Astrocyte (in vitro differentiated cells and primary cell): ENCODE measurements at regions not wholly inside any gene's neighbourhood (a gene's known extent, or its start where the extent isn't known, plus 50 kb on each side); places are given as distances from the start of the nearest gene placed in this dataset.

ENCODE experiments used
- DNase-seq: peaks from one replicate; pipeline ENCODE4 v3.0.0-alpha.2; 2010; ENCODE audit warnings: low read depth
- FAIRE-seq: peaks from 2 replicates; lab custom pipeline; 2011; peaks lifted over from hg19 to GRCh38; lab: Jason Lieb, UNC
- H2AFZ ChIP-seq: 2 replicates; pipeline ENCODE4 v1.6.0; 2012; ENCODE audit warnings: low read depth, low read length, inconsistent platforms
- H3K27ac ChIP-seq: 2 replicates; pipeline ENCODE4 v1.5.1; 2011; ENCODE audit warnings: low read depth, low read length, inconsistent platforms
- H3K27me3 ChIP-seq: 2 replicates; pipeline ENCODE4 v1.6.0; 2011; ENCODE audit warnings: low read length, inconsistent platforms; ENCODE audit not compliant: insufficient read depth
- H3K36me3 ChIP-seq: 2 replicates; pipeline ENCODE4 v1.5.1; 2011; ENCODE audit warnings: low read length, inconsistent platforms; ENCODE audit not compliant: insufficient read depth
- H3K4me1 ChIP-seq: 2 replicates; pipeline ENCODE4 v1.5.1; 2011; ENCODE audit warnings: low read length, inconsistent platforms; ENCODE audit not compliant: insufficient read depth
- H3K4me2 ChIP-seq: 2 replicates; pipeline ENCODE4 v1.6.0; 2012; ENCODE audit warnings: low read length, inconsistent platforms
- H3K4me3 ChIP-seq: 2 replicates; pipeline ENCODE4 v1.5.1; 2011; ENCODE audit warnings: low read depth, mild to moderate bottlenecking, low read length, inconsistent platforms; ENCODE audit not compliant: insufficient read depth
- H3K79me2 ChIP-seq: 2 replicates; pipeline ENCODE4 v1.6.0; 2012; ENCODE audit warnings: mild to moderate bottlenecking, low read length, inconsistent platforms; ENCODE audit not compliant: insufficient read depth
- H3K9ac ChIP-seq: 2 replicates; pipeline ENCODE4 v1.6.0; 2012; ENCODE audit warnings: mild to moderate bottlenecking, low read length, inconsistent platforms
- H3K9me3 ChIP-seq: 2 replicates; pipeline ENCODE4 v1.5.1; 2012; ENCODE audit warnings: low read depth, mild to moderate bottlenecking, low read length, inconsistent platforms; ENCODE audit not compliant: insufficient read depth
- H4K20me1 ChIP-seq: 2 replicates; pipeline ENCODE4 v1.6.0; 2012; ENCODE audit warnings: low read length, inconsistent platforms; ENCODE audit not compliant: insufficient read depth
- H3K27ac Mint-ChIP-seq: one replicate; pipeline ENCODE4 v1.8.0; 2021; ENCODE audit warnings: mild to moderate bottlenecking, mixed read lengths; ENCODE audit not compliant: unreplicated experiment
- H3K27me3 Mint-ChIP-seq: one replicate; pipeline ENCODE4 v1.8.0; 2021; ENCODE audit warnings: low read depth, mixed read lengths; ENCODE audit not compliant: unreplicated experiment
- H3K36me3 Mint-ChIP-seq: one replicate; pipeline ENCODE4 v1.8.0; 2021; ENCODE audit warnings: low read depth, mixed read lengths; ENCODE audit not compliant: unreplicated experiment
- H3K4me1 Mint-ChIP-seq: one replicate; pipeline ENCODE4 v1.8.0; 2021; ENCODE audit warnings: low read depth, mixed read lengths; ENCODE audit not compliant: unreplicated experiment
- H3K4me3 Mint-ChIP-seq: one replicate; pipeline ENCODE4 v1.8.0; 2021; ENCODE audit warnings: mild to moderate bottlenecking, moderate library complexity, mixed read lengths; ENCODE audit not compliant: unreplicated experiment
- H3K9me3 Mint-ChIP-seq: one replicate; pipeline ENCODE4 v1.8.0; 2021; ENCODE audit warnings: mild to moderate bottlenecking, mixed read lengths; ENCODE audit not compliant: unreplicated experiment
- EZH2 ChIP-seq: IDR thresholded peaks from 2 replicates; pipeline ENCODE4 v1.6.1; 2012; ENCODE audit warnings: mild to moderate bottlenecking, low read length, inconsistent platforms; ENCODE audit not compliant: insufficient read depth
- TF ChIP-seq, protein P1 (sequence below): IDR thresholded peaks from 2 replicates; pipeline ENCODE4 v1.5.1; 2011; ENCODE audit warnings: low read depth, mild to moderate bottlenecking, inconsistent platforms, low read length, moderate library complexity; ENCODE audit not compliant: insufficient read depth

DNA sequence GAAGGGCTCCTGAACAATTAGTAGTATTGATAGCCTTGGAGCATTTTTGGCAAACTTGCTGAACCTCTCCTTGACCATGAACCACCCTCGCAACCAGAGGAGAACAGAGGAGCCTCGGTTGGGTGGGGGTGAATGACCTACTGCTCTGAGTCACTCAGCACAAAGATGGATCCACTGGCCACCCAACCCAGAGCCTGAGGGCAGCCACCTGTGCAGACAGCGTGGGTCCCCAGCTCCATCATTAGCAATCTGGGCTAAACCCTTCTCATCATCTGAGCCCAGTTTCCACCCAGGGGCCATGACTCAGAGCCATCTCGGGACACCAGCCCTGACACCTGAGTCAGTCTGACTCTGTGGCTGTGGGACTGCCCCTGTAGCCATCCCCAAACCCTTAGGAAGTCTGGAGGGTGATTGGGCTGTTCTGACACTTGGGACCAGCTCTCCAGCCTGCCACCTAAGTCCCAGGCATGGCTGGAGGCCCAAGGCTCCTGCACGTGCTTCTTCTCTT is 171.8 kb upstream of the GPR26 start:
- no peak overlapping the region for H3K4me3 ChIP-seq
- no peaks in the 10 kb centered on the region for H3K36me3 ChIP-seq
- no peak for TF ChIP-seq EZH2
- TF ChIP-seq, protein P1, sequence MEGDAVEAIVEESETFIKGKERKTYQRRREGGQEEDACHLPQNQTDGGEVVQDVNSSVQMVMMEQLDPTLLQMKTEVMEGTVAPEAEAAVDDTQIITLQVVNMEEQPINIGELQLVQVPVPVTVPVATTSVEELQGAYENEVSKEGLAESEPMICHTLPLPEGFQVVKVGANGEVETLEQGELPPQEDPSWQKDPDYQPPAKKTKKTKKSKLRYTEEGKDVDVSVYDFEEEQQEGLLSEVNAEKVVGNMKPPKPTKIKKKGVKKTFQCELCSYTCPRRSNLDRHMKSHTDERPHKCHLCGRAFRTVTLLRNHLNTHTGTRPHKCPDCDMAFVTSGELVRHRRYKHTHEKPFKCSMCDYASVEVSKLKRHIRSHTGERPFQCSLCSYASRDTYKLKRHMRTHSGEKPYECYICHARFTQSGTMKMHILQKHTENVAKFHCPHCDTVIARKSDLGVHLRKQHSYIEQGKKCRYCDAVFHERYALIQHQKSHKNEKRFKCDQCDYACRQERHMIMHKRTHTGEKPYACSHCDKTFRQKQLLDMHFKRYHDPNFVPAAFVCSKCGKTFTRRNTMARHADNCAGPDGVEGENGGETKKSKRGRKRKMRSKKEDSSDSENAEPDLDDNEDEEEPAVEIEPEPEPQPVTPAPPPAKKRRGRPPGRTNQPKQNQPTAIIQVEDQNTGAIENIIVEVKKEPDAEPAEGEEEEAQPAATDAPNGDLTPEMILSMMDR = no peak
- H3K27me3 ChIP-seq = no peaks in the 10 kb centered on the region
- H3K4me1 ChIP-seq = no peaks in the 10 kb centered on the region
- no peak overlapping the region for H3K27ac ChIP-seq
- Mint-ChIP-seq H3K27ac (no peak overlapping the region), H3K36me3 (peaks cover 2% of the 10 kb centered on the region), H3K4me1 (peaks cover 12% of the 10 kb centered on the region), H3K27me3 (peaks cover 42% of the 10 kb centered on the region), H3K9me3 (peaks cover 4% of the 10 kb centered on the region), H3K4me3 (no peak overlapping the region)
- FAIRE-seq = no peak
- no peak for DNase-seq
- no peak overlapping the region for H3K9ac ChIP-seq
- peaks cover 8% of the 10 kb centered on the region for H3K9me3 ChIP-seq
- no peak overlapping the region for H2AFZ ChIP-seq
- H3K4me2 ChIP-seq = no peak overlapping the region
- no peaks in the 10 kb centered on the region for H4K20me1 ChIP-seq
- H3K79me2 ChIP-seq = no peaks in the 10 kb centered on the region

DNA sequence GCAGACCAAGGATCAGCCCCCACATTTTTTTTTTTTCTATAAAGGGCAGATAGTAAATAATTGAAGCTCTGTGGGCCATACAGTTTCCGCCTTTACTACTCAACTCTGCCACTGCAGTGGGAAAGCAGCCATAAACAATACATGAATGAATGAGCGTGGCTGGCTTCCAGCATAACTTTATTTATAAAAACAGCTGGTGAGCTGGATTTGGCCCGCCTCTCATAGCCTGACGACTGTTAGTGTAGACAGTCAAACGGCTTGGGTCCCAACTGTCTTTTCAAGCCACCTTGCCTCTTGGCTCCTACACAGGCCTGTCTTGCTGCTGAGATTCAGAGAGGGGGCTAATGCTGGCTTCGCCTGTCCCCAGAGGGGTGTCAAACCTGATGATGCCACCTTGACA is 169.8 kb upstream of the GPR26 start:
- no peak overlapping the region for H3K27ac Mint-ChIP-seq
- no peak overlapping the region for H3K4me3 Mint-ChIP-seq
- no peak overlapping the region for H3K4me3 ChIP-seq
- no peaks in the 10 kb centered on the region for H3K4me1 ChIP-seq
- H3K27me3 ChIP-seq = no peaks in the 10 kb centered on the region
- peaks cover 40% of the 10 kb centered on the region for H3K27me3 Mint-ChIP-seq
- no peaks in the 10 kb centered on the region for H4K20me1 ChIP-seq
- peaks cover 2% of the 10 kb centered on the region for H3K36me3 Mint-ChIP-seq
- peaks cover 6% of the 10 kb centered on the region for H3K9me3 Mint-ChIP-seq
- no peak overlapping the region for H3K9ac ChIP-seq
- H3K79me2 ChIP-seq = no peaks in the 10 kb centered on the region
- no peak overlapping the region for H3K27ac ChIP-seq
- no peak overlapping the region for H2AFZ ChIP-seq
- peaks cover 12% of the 10 kb centered on the region for H3K4me1 Mint-ChIP-seq
- FAIRE-seq = no peak
- no peak overlapping the region for H3K4me2 ChIP-seq
- H3K36me3 ChIP-seq = no peaks in the 10 kb centered on the region
- DNase-seq = no peak
- H3K9me3 ChIP-seq = peaks cover 6% of the 10 kb centered on the region
- TF ChIP-seq, protein P1 = no peak
- no peak for TF ChIP-seq EZH2

DNA sequence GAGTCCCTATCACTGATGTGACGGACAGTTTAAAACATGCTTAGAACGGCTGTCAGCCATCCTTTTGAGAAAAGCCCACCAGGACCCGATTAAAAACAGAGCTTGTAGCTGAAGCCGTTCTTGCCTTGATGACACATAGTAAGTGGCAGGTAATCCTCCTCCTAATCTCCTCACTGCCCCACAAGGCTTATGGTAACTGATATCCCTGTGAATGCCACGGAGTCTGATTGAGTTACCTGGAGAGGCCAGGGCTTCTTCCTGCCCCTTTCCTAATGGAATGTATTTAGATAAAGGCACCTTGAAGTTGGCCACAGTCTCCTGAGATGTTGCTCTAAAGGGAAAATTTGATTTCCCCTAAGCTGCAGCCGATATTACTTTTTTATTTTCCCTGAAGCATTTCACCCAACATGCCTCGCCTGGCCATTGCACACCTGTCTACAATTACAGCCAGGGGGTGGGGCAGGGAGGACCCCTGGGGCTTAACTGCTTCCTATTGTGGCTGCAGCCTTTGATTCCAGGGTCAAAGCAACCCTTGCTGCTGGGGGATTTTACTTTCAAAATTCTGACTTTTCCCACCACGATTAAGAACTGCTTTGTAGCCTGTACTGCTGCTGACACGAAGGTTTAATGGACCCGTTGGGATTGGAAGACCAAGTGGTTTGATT is 169.0 kb upstream of the GPR26 start:
- FAIRE-seq (no peak), DNase-seq (no peak)
- Histone ChIP-seq H3K9me3 (peaks cover 4% of the 10 kb centered on the region), H3K36me3 (no peaks in the 10 kb centered on the region), H3K4me1 (no peaks in the 10 kb centered on the region), H2AFZ (no peak overlapping the region), H3K4me3 (no peak overlapping the region), H3K9ac (no peak overlapping the region), H4K20me1 (no peaks in the 10 kb centered on the region), H3K27me3 (no peaks in the 10 kb centered on the region), H3K4me2 (no peak overlapping the region), H3K27ac (no peak overlapping the region), H3K79me2 (no peaks in the 10 kb centered on the region)
- TF ChIP-seq EZH2 = no peak
- TF ChIP-seq, protein P1 = no peak
- H3K27me3 Mint-ChIP-seq = peaks cover 37% of the 10 kb centered on the region
- no peak overlapping the region for H3K4me3 Mint-ChIP-seq
- H3K36me3 Mint-ChIP-seq = peaks cover 2% of the 10 kb centered on the region
- H3K27ac Mint-ChIP-seq = no peak overlapping the region
- peaks cover 6% of the 10 kb centered on the region for H3K9me3 Mint-ChIP-seq
- H3K4me1 Mint-ChIP-seq = peaks cover 12% of the 10 kb centered on the region
